Stomach (tissue), 8 donors: ENCODE measurements at regions not wholly inside any gene's neighbourhood (a gene's known extent, or its start where the extent isn't known, plus 50 kb on each side); places are given as distances from the start of the nearest gene placed in this dataset.

Experiments used
- DNase-seq, 2 donors: peaks; one replicate each; pipeline versions ENCODE4 v3.0.0 to v3.0.0-alpha.2; 2013 to 2019
- H3K27ac ChIP-seq, 5 donors: fragments of 200-600 bp in 4 of 5; sonication (generic) in 4 of 5; one replicate each; pipeline ENCODE4 v1.5.1; 2013 to 2019; ENCODE audit warnings: mild to moderate bottlenecking in 1 of 5, moderate library complexity in 1 of 5
- H3K27me3 ChIP-seq, 3 donors: fragments of 200-600 bp; sonication (generic); one replicate each; pipeline ENCODE4 v1.5.1; 2017 to 2019; ENCODE audit warnings: mixed run types in 1 of 3
- H3K36me3 ChIP-seq, 4 donors: fragments of 200-600 bp; sonication (generic); 1 replicate in 3 of 4; 2 replicates in 1 of 4; pipeline ENCODE4 v1.5.1; 2016 to 2019
- H3K4me1 ChIP-seq, 4 donors: fragments of 200-600 bp; sonication (generic); one replicate each; pipeline ENCODE4 v1.5.1; 2016 to 2019
- H3K4me3 ChIP-seq, 4 donors: fragments of 200-600 bp; sonication (generic) in 3 of 4; one replicate each; pipeline ENCODE4 v1.5.1; 2016 to 2019; ENCODE audit warnings: mild to moderate bottlenecking in 1 of 4
- H3K9me3 ChIP-seq, 4 donors: fragments of 200-600 bp; sonication (generic); one replicate each; pipeline ENCODE4 v1.5.1; 2016 to 2019
- EP300 ChIP-seq: sonication (generic); formaldehyde crosslinking; IDR thresholded peaks from one replicate; pipeline ENCODE4 v1.6.1; 2017; ENCODE audit warnings: antibody characterized with exemption
- POLR2A ChIP-seq, 4 donors: fragments of 450-650 bp; IDR thresholded peaks; one replicate each; pipeline ENCODE4 v1.6.1; 2016; ENCODE audit warnings: antibody characterized with exemption in 4 of 4, control low read depth in 2 of 4, mild to moderate bottlenecking in 1 of 4, moderate library complexity in 1 of 4
- POLR2AphosphoS5 ChIP-seq, 3 donors: sonication (generic); formaldehyde crosslinking; IDR thresholded peaks; one replicate each; pipeline ENCODE4 v1.6.1; 2016; ENCODE audit warnings: antibody characterized with exemption in 3 of 3
- WGBS, 5 donors: extraction: QIAGEN DNeasy Blood & Tissue Kit in 3 of 5; methylation state at CpG; one replicate each; pipeline versions ENCODE4 v1.1.5 to v1.1.7; 2013 to 2018; 5-methylcytosine and 5-hydroxymethylcytosine counted together
- intact Hi-C: fragments of 100-400 bp; cut with DNase I; formaldehyde crosslinking; loops from one replicate; pipeline ENCODE4 v1.15.1; 2023; ENCODE audit warnings: low total_unique reads
- TF ChIP-seq, protein P1 (sequence below), 7 experiments: fragments of 450-650 bp in 4 of 7; fragments of 200-600 bp in 3 of 7; sonication (generic) in 3 of 7; IDR thresholded peaks; one replicate each; pipeline ENCODE4 v1.5.1; 2016 to 2019; ENCODE audit warnings: antibody characterized with exemption in 7 of 7, control low read depth in 2 of 7, mild to moderate bottlenecking in 1 of 7
- donor health status: healthy with polysubstance abuse.
- donor health status: Bipolar disorder and iron deficiency.
- donor health status: healthy.

DNA sequence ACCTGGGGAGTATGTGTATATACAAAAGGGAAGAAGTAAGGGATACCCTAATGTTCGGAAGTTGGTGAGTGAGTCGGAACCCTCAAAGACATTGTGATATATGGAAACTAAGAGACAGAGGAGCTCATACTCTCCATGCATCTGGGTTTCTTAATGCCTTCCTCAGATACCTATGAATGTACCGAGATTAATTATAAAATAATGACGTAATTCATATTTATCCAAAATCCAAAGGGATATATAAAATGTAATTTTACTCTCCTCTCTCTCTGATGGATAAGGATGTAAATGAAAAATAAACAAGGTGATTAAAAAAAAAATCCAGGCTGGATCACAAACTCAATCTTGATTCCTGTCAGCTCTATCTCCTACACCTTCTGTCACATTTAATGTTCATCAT is 275.9 kb upstream of the FAM241A start:
- H3K4me3 ChIP-seq: no peak overlapping the region
- H3K27me3 ChIP-seq: no peaks in the 10 kb centered on the region
- no peak overlapping the region for H3K27ac ChIP-seq
- no peak for DNase-seq
- TF ChIP-seq POLR2A (IDR thresholded peaks at IDR 0.05) (no peak), POLR2AphosphoS5 (IDR thresholded peaks at IDR 0.05) (no peak), EP300 (no peak)
- TF ChIP-seq, protein P1, sequence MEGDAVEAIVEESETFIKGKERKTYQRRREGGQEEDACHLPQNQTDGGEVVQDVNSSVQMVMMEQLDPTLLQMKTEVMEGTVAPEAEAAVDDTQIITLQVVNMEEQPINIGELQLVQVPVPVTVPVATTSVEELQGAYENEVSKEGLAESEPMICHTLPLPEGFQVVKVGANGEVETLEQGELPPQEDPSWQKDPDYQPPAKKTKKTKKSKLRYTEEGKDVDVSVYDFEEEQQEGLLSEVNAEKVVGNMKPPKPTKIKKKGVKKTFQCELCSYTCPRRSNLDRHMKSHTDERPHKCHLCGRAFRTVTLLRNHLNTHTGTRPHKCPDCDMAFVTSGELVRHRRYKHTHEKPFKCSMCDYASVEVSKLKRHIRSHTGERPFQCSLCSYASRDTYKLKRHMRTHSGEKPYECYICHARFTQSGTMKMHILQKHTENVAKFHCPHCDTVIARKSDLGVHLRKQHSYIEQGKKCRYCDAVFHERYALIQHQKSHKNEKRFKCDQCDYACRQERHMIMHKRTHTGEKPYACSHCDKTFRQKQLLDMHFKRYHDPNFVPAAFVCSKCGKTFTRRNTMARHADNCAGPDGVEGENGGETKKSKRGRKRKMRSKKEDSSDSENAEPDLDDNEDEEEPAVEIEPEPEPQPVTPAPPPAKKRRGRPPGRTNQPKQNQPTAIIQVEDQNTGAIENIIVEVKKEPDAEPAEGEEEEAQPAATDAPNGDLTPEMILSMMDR (IDR thresholded peaks at IDR 0.05): no peak
- 92 to 97% (median 96%) methylated on average over 4 of the region's 4 CpGs for WGBS, 5 donors
- no peaks in the 10 kb centered on the region for H3K36me3 ChIP-seq
- H3K4me1 ChIP-seq: no peaks in the 10 kb centered on the region
- peaks cover 0 to 7% (median 0%) of the 10 kb centered on the region in 4 donors for H3K9me3 ChIP-seq
- intact Hi-C loops: no loop called here

DNA sequence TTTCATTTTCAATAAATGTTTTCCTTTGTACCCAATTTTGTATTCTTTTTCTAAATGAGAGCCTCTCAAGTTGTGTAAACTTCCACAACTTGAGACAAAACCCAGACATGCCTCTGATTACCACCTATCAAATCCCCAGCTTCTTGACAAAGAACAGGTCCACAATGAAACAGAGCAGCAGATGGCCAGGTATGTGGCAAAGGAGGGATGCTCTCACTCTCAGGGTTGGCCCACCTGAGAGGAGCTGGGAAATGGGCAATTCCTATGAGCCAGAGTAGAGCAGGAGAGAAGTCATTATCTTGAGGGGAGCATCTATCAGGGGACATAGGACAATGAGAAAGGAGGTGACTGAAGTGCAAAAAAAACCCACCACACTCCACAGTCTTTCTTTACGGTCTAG is 273.5 kb upstream of the FAM241A start:
- TF ChIP-seq, protein P1 (IDR thresholded peaks at IDR 0.05): no peak
- TF ChIP-seq POLR2A (IDR thresholded peaks at IDR 0.05) (no peak), POLR2AphosphoS5 (IDR thresholded peaks at IDR 0.05) (no peak), EP300 (no peak)
- 61 to 81% (median 78%) methylated on average over 1 of the region's 1 CpG for WGBS, 5 donors
- H3K36me3 ChIP-seq: no peaks in the 10 kb centered on the region

DNA sequence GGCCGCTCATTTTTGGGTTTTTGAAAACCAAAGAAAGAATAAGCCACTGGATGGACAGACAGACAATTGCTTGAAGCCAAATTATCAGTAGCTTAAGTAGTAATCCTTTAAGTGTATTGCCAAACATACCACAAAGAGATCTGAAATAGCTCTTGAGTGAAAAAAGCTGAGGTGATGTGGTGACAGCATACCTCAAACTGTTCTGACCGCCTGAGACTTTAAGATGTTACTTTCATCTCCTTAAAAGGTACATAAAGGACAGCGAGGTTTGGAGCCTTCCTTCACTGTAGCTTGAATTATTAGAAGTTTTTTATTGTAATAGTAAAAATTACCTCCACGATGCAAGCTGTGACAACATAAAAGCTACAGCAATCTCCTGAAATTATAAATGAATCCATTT is 271.5 kb upstream of the FAM241A start:
- intact Hi-C loops: no loop called here
- TF ChIP-seq, protein P1 (IDR thresholded peaks at IDR 0.05): no peak
- TF ChIP-seq POLR2A (IDR thresholded peaks at IDR 0.05) (no peak), EP300 (no peak), POLR2AphosphoS5 (IDR thresholded peaks at IDR 0.05) (no peak)
- H3K36me3 ChIP-seq: no peaks in the 10 kb centered on the region
- H3K4me3 ChIP-seq: no peak overlapping the region
- H3K9me3 ChIP-seq: no peaks in the 10 kb centered on the region
- H3K27ac ChIP-seq: no peak overlapping the region
- WGBS, 5 donors: 65 to 73% (median 72%) methylated on average over 4 of the region's 4 CpGs
- DNase-seq: no peak
- no peaks in the 10 kb centered on the region for H3K4me1 ChIP-seq
- H3K27me3 ChIP-seq: no peaks in the 10 kb centered on the region

More for the DNA sequence above, 273.5 kb upstream of the FAM241A start:
- intact Hi-C loops: no loop called here
- Histone ChIP-seq H3K9me3 (peaks cover 0 to 7% (median 0%) of the 10 kb centered on the region in 4 donors), H3K27me3 (no peaks in the 10 kb centered on the region), H3K4me3 (no peak overlapping the region), H3K4me1 (no peaks in the 10 kb centered on the region), H3K27ac (no peak overlapping the region)
- no peak for DNase-seq

DNA sequence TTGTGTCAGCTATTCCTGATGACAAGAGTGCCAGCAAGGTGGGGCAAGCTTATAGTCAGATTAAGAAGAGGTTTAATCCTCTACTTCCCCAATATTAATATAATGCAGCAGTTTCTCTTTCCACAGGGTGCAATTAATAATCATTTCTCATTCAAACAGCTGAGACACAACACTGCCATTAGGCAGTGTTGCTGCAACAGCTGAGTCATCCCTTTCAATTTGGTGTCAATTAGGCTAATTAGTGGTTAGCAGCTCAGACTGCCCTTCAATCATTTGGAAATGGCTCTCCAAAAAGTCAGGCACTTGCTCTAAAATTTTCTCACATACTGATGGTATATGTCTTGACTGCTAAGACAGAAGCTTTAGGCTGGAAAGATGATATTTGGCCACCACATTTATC is 265.7 kb upstream of the FAM241A start:
- no peak for DNase-seq
- Histone ChIP-seq H3K27ac (no peak overlapping the region), H3K36me3 (no peaks in the 10 kb centered on the region), H3K4me3 (no peak overlapping the region), H3K27me3 (no peaks in the 10 kb centered on the region), H3K9me3 (no peaks in the 10 kb centered on the region), H3K4me1 (no peaks in the 10 kb centered on the region)
- intact Hi-C loops: no loop called here
- TF ChIP-seq, protein P1 (IDR thresholded peaks at IDR 0.05): no peak
- TF ChIP-seq POLR2A (IDR thresholded peaks at IDR 0.05): no peak
- TF ChIP-seq POLR2AphosphoS5 (IDR thresholded peaks at IDR 0.05): no peak
- no peak for TF ChIP-seq EP300
